CD4-positive, alpha-beta T cell treated with Interleukin-2 at 100 ng/mL for 4 hours (primary cell): ENCODE measurements at regions not wholly inside any gene's neighbourhood (a gene's known extent, or its start where the extent isn't known, plus 50 kb on each side); places are given as distances from the start of the nearest gene placed in this dataset.

Experiments
- DNase-seq: peaks from one replicate; pipeline ENCODE4 v3.0.0-alpha.2; 2020; ENCODE audit warnings: low spot score

- no peak for DNase-seq
Measured at GRCh38 chr15:70279096-70279495, 181.4 kb upstream of the TLE3 start.

GRCh38 chr15:70278644-70279043, 180.9 kb upstream of the TLE3 start:
- DNase-seq, result no peak

DNA sequence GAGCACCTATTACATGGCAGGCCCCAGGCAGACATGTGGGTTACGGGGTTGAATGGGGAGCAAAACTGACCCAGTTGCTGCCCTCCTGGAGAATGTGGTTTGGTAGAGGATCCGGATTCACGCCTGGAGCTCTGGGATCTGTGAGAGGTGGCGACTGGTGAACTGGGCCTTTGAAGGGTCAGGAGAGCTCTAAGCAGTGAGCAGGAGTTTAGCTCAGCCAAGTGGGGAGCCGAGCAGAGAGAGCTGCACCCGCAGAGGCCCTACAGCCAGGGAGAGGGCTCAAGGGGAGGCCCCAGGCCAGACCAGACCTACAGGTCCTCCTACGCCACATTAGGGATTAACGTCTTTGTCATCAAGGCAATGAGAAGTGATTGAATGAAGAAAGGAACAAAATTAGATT, 179.8 kb upstream of the TLE3 start:
- no peak for DNase-seq

GRCh38 chr15:70276401-70276800, 178.7 kb upstream of the TLE3 start:
- DNase-seq, result no peak

- no peak for DNase-seq
Measured at GRCh38 chr15:70275461-70276138, 177.9 kb upstream of the TLE3 start.

GRCh38 chr15:70274908-70275307, 177.2 kb upstream of the TLE3 start:
- no peak for DNase-seq

GRCh38 chr15:70274255-70274880, 176.7 kb upstream of the TLE3 start:
- no peak for DNase-seq

GRCh38 chr15:70273808-70274207, 176.1 kb upstream of the TLE3 start:
- DNase-seq, result no peak

- no peak for DNase-seq
Measured at GRCh38 chr15:70272565-70273355, 175.0 kb upstream of the TLE3 start.

DNA sequence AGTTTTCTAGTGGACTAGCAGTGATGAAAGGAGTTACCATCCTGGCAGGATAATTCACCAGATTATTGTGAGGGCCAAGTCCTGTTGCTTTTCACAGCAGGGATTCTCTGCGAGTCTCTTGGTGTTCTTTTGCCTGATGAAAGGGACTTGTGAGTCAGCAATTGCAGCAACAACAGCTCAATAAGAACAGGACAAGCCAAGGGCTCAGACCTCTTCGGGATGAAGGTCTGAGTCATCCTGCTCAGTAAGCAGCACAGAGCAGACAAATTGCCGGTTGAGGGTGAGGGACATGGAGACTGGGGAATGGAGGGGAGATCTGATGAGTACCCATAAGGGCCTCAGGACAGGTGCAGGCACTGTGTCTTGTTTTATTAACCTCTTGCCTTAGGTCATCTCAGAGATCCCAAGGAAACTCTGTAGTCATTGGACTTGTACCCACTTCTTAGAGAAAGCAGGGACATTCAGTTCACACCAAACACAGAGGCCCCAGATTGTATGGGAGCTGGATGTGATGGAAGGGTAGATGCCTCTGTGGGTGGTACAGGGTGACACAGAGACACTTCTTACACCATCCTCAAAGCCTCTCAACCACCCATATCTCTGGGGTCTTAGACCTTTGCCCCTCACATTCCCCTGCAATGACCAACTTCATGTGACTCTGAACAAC, 173.8 kb upstream of the TLE3 start:
- no peak for DNase-seq

- no peak for DNase-seq
Measured at GRCh38 chr15:70270752-70271111, 173.0 kb upstream of the TLE3 start.

- no peak for DNase-seq
Measured at GRCh38 chr15:70269991-70270751, 172.5 kb upstream of the TLE3 start.

DNA sequence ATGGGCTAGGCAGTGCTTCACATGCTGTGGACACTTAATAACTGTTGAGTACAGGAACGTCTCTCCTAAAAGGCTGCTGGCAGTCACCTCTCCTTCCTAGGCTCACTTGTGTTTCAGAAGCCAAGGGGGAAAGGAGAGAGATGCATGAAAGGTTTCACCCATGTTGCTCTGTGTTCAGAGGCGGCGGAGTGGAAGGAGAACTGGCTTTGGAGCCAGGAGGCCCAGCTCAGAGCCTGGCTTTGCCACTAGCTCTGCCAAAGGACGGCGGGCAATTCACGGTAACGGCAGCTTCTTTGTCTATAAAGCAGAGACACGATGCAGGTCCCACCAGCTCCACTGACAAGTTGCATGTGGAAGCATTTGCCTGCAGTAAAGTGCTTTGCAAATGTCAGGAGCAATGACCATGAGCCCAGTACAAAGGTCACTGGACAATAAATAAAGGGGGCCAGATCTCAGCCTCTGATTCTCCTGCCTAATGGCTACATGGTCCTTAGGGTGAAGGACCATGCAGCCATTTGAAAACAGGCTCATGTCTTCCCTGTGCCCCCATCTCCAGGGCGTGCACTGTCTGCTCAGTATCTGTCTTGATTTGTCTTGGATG, 171.7 kb upstream of the TLE3 start:
- no peak for DNase-seq

- no peak for DNase-seq
Measured at GRCh38 chr15:70268698-70269251, 171.1 kb upstream of the TLE3 start.

DNA sequence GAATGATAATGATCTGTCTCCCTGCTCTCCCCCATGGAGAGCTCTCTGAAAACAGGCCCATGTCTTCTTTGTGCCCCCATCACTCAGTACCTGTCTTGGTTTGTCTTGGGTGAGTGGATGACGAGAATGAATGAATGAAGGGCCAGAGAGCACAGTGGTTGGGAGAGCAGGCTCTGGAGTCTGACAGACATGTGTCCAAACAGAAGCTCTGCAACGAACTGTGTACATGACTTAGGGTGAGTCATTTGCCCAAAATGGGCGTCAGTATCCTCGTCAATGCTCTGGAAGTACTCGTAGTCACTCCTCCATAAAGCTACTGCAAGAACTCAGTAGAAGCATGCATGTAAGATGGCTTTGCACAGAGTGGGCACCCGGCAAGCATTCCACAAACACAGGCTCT, 170.2 kb upstream of the TLE3 start:
- no peak for DNase-seq

DNA sequence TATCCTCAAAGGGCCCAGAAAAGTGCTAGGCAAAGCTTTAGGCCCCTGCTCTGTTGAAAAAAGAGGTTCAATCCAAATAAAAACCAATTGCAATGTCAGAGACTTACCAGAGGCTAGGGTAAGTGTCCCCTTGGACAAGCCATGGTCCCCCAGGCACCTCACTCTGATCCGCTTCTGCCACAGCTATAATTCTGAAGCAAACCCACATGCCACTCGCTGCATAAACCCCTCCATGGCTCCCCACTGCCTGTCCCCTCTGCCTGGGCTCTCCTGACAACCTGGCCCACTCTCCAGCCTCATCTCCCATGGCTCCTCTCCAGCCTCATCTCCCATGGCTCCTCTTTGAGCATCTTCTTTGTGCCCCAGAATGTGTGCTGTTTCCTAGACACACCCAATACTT, 169.6 kb upstream of the TLE3 start:
- no peak for DNase-seq

- peak; percentile 16 for DNase-seq
Measured at GRCh38 chr15:70266412-70267121, 168.8 kb upstream of the TLE3 start.

DNA sequence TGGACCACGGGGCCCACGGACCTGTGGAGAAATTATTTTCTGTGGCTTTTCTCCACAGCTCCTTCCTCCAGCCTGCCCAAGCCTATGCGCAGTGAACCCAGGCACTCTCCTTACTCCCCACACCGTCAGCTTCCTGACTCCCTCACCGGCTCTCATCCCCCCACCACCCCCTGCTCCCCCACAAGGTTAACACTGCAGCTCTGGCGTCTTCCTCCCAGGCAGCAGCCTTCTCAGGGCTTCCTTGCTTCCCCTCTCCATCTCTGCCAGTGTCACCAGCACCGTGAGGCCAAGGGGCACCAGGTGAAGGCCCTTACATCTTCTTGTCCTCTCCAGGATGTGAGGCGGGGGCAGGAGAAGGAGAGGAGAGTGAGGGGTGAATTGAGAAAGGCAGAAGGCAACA, 168.3 kb upstream of the TLE3 start:
- no peak for DNase-seq

DNA sequence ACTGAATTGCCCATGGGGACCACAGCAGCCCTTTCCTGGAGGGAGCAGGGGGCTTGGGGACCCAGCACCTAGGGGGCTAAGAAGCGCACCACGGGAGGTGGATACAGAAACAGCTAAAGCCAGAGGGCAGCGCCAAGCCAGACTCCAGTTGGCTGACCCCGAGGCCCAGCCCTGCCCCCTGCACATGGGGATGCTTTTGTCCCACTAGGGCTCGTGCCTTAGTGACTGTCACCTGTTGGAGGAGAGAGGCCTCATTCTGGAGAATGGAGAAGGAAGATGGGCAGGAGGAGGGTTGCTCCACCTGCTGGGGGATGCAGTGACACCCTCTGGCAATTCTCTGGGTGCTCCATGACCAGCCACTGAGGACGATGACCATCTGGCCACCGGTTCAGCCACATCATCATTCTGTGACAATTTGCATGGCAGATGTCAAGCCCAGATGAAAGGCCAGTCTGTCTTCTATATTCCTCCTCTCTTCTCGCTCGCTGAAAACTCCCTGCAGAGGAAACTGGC, 167.8 kb upstream of the TLE3 start:
- no peak for DNase-seq

DNA sequence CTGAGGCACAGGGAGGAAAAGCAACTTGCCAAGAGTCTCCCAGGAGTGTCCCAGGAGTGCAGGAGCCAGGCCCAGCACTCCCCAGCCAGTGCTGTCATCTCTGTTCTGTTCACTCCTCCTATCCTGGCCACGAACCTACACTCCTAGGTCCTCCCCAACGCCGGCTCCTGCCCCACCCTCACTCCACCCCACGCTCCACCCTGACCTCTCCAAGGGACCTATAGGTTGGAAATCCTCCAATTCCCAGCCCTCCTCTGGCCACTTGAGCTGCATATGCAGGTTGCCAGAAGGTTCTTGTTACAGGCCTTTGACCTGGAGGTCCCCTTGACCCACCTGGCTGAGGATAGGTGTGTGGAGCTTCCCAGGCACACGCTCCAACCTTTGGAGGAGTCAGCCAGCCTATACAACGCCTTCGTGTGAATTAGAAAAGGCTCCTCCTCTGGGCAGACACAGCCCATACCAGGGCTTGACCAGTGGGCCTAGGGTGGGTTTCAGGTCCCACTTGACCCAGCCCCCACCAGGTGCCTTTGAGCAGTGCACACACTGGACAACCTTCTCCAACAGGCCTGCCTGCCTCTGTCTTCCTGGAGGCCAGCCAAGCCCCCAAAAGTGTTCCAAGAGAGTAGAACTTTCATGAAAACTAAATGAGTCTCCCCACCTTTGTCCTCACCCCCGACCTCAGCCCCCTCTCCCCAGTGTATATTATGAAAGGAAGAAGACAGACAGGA, 167.2 kb upstream of the TLE3 start:
- no peak for DNase-seq
